ENCODE measurements at regions not wholly inside any gene's neighbourhood (a gene's known extent, or its start where the extent isn't known, plus 50 kb on each side); places are given as distances from the start of the nearest gene placed in this dataset.

- H3K4me2 ChIP-seq (ENCODE audit: low read length): no peak overlapping the region
- H3K79me2 ChIP-seq (ENCODE audit: insufficient read depth, low read depth, low read length): no peaks in the 10 kb centered on the region
- no peak overlapping the region for H2AFZ ChIP-seq (ENCODE audit: low read length)
- DNase-seq (ENCODE audit: low spot score): no peak
- no peaks in the 10 kb centered on the region for H3K4me1 ChIP-seq (ENCODE audit: insufficient read depth, low read length, poor library complexity, severe bottlenecking)
- POLR2A ChIA-PET: no interaction called here
- no peaks in the 10 kb centered on the region for H3K36me3 ChIP-seq (ENCODE audit: insufficient read depth, low read length)
- no peaks in the 10 kb centered on the region for H3K9me3 ChIP-seq (ENCODE audit: low read length)
- intact Hi-C loops (cut with micrococcal nuclease; ENCODE audit: unreplicated experiment): no loop called here
- no TSS peak for BruUV-seq (replicated peaks)
- no peaks in the 10 kb centered on the region for H3K9me2 ChIP-seq (ENCODE audit: insufficient read depth, low read length)
- CTCF ChIA-PET (ENCODE audit: unreplicated experiment): no interaction called here
- H4K20me1 ChIP-seq (ENCODE audit: insufficient read depth, low read length): no peaks in the 10 kb centered on the region
- no peak overlapping the region for H3K4me3 ChIP-seq (ENCODE audit: low read depth, low read length, poor library complexity, severe bottlenecking)
- no peak overlapping the region for H3K27ac ChIP-seq (ENCODE audit: low read depth, low read length, poor library complexity, severe bottlenecking)
- TF ChIP-seq EZH2phosphoT487 (IDR thresholded peaks at IDR 0.05; ENCODE audit: borderline replicate concordance, low read depth, low read length) (no peak), CTCF (conservative IDR thresholded peaks at IDR 0.05; ENCODE audit: low read length) (no peak)
These were observed 468.9 kb upstream of the CTSO start for GRCh38 chr4:156422576-156422975.

GRCh38 chr4:156420623-156421022, 467.0 kb upstream of the CTSO start:
- H2AFZ ChIP-seq (ENCODE audit: low read length): no peak overlapping the region
- no peak overlapping the region for H3K4me2 ChIP-seq (ENCODE audit: low read length)
- no peaks in the 10 kb centered on the region for H3K79me2 ChIP-seq (ENCODE audit: insufficient read depth, low read depth, low read length)
- no peak overlapping the region for H3K27ac ChIP-seq (ENCODE audit: low read depth, low read length, poor library complexity, severe bottlenecking)
- no peaks in the 10 kb centered on the region for H3K9me3 ChIP-seq (ENCODE audit: low read length)
- intact Hi-C loops (cut with micrococcal nuclease; ENCODE audit: unreplicated experiment): no loop called here
- no peak overlapping the region for H3K4me3 ChIP-seq (ENCODE audit: low read depth, low read length, poor library complexity, severe bottlenecking)
- no TSS peak for BruUV-seq (replicated peaks)
- H3K4me1 ChIP-seq (ENCODE audit: insufficient read depth, low read length, poor library complexity, severe bottlenecking): no peaks in the 10 kb centered on the region
- ChIA-PET POLR2A (interaction anchor here (0.5 kb wide), 1 partner anchor 78 kb away, joined by 4 read pairs; no protein-coding TSS in a partner anchor), CTCF (ENCODE audit: unreplicated experiment) (no interaction called here)
- no peak for DNase-seq (ENCODE audit: low spot score)
- H4K20me1 ChIP-seq (ENCODE audit: insufficient read depth, low read length): no peaks in the 10 kb centered on the region
- no peaks in the 10 kb centered on the region for H3K9me2 ChIP-seq (ENCODE audit: insufficient read depth, low read length)
- no peak for TF ChIP-seq EZH2phosphoT487 (IDR thresholded peaks at IDR 0.05; ENCODE audit: borderline replicate concordance, low read depth, low read length)
- TF ChIP-seq CTCF (conservative IDR thresholded peaks at IDR 0.05; ENCODE audit: low read length): no peak
- H3K36me3 ChIP-seq (ENCODE audit: insufficient read depth, low read length): no peaks in the 10 kb centered on the region

- intact Hi-C loops (cut with micrococcal nuclease; ENCODE audit: unreplicated experiment): no loop called here
- Histone ChIP-seq H3K4me3 (ENCODE audit: low read depth, low read length, poor library complexity, severe bottlenecking) (no peak overlapping the region), H3K27ac (ENCODE audit: low read depth, low read length, poor library complexity, severe bottlenecking) (no peak overlapping the region), H3K4me2 (ENCODE audit: low read length) (no peak overlapping the region), H3K9me3 (ENCODE audit: low read length) (no peaks in the 10 kb centered on the region), H3K79me2 (ENCODE audit: insufficient read depth, low read depth, low read length) (no peaks in the 10 kb centered on the region), H3K9me2 (ENCODE audit: insufficient read depth, low read length) (no peaks in the 10 kb centered on the region), H4K20me1 (ENCODE audit: insufficient read depth, low read length) (no peaks in the 10 kb centered on the region), H3K36me3 (ENCODE audit: insufficient read depth, low read length) (no peaks in the 10 kb centered on the region), H2AFZ (ENCODE audit: low read length) (no peak overlapping the region), H3K4me1 (ENCODE audit: insufficient read depth, low read length, poor library complexity, severe bottlenecking) (no peaks in the 10 kb centered on the region)
- POLR2A ChIA-PET: no interaction called here
- BruUV-seq (replicated peaks): no TSS peak
- no peak for DNase-seq (ENCODE audit: low spot score)
- TF ChIP-seq EZH2phosphoT487 (IDR thresholded peaks at IDR 0.05; ENCODE audit: borderline replicate concordance, low read depth, low read length): no peak
- TF ChIP-seq CTCF (conservative IDR thresholded peaks at IDR 0.05; ENCODE audit: low read length): no peak
- CTCF ChIA-PET (ENCODE audit: unreplicated experiment): no interaction called here
These were observed 465.5 kb upstream of the CTSO start for GRCh38 chr4:156419080-156419685.

Data from OCI-LY7 (cell line).